NCI-H774 (cell line): ENCODE measurements at regions not wholly inside any gene's neighbourhood (a gene's known extent, or its start where the extent isn't known, plus 50 kb on each side); places are given as distances from the start of the nearest gene placed in this dataset.
"Not testable (repeated sequence)": the region's sequence is repeated elsewhere in the genome, so short reads cannot be mapped to it uniquely, and the experiment has no call there.

Source experiments
- DNase-seq: peaks from one replicate; lab custom pipeline; 2025; lab: John Stamatoyannopoulos, UW

DNA sequence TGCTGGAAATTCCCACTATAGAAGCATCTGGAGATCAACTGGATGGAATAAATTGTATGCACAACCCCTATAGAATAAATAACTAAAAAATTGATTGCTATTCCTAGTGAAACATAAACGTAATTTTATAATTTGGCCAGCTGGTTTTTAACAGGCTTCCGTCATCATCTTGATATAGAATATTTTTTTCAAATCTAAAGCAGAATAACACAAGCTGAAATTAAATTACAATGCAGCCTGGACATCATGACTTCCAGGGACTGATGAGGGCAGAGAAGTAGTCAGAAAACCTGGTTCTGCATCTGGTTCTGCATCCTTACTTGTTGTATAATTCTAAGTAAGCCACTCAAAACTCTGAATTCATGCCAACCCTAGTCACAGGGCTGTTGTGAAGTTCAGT is 146.1 kb downstream of the MEX3B start:
- DNase-seq: no peak

DNA sequence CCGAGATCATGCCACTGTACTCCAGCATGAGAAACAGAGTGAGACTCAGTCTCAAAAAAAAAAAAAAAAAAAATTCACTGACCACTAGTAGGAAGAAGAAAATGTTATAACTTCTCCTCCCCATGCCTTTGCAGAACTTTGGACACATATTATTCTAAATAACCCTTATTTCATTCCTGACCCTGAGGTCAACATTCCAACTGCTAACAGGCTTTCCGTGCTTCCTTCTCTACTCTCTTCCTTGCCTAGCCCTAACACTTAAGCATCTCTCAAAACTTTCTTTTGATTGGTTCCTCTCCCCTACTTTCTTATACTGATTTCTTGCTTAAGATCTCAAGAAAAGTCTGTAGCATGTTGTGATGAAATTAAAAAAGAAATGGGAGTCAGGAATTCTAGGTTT is 146.8 kb downstream of the MEX3B start:
- DNase-seq: no peak

GRCh38 chr15:81897057-81897677 is 148.7 kb downstream of the MEX3B start:
- DNase-seq: no peak

GRCh38 chr15:81896356-81896755 is 149.5 kb downstream of the MEX3B start:
- DNase-seq: no peak

- DNase-seq: no peak
These were observed 150.1 kb downstream of the MEX3B start for GRCh38 chr15:81895723-81896122.

DNA sequence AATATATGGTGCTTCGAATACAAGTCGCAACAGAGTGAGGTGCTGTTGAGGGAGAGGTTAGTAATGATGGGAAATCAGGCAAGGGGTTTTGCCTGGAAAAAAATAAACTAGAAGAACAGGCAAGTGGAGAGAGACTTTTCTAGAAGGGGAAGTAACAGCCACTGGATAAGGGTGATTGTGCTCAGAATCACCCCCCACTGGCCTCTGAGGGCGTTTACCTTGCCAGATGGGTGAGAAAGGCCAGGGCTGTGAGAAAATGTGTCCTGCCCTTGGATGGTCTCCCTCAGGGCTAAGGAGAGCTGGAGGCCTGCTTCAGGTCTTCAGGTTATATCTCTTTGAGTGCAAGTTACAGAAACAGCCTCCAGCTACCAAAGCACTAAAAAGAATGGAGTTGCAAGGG is 151.8 kb downstream of the MEX3B start:
- DNase-seq: no peak

- DNase-seq: peak; percentile 36
These were observed 152.5 kb downstream of the MEX3B start for GRCh38 chr15:81893182-81893835.

DNA sequence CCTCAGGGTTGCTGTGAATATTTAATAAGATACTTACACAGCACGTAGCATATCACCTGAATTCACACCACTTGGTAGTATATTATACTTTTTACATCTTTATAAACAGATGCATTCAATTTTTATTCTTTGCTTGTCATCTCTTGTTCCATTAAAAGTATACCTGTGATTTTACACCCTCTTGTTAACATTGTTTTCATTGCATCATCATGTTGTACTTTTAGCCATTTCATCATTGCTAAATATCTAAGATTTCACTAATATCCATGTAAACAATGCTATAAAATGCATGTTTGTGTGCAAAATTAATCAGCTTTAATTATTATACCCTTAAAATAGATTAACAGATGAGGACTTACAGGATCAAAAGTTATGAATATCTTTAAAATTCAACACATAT is 155.3 kb downstream of the MEX3B start:
- DNase-seq: no peak

GRCh38 chr15:81889485-81889881 is 156.3 kb downstream of the MEX3B start:
- no peak for DNase-seq

GRCh38 chr15:81888748-81889484 is 156.9 kb downstream of the MEX3B start:
- DNase-seq: no peak

GRCh38 chr15:81887912-81888311 is 157.9 kb downstream of the MEX3B start:
- no peak for DNase-seq

- DNase-seq: not testable (repeated sequence)
These were observed 158.6 kb downstream of the MEX3B start for GRCh38 chr15:81887188-81887587.

DNA sequence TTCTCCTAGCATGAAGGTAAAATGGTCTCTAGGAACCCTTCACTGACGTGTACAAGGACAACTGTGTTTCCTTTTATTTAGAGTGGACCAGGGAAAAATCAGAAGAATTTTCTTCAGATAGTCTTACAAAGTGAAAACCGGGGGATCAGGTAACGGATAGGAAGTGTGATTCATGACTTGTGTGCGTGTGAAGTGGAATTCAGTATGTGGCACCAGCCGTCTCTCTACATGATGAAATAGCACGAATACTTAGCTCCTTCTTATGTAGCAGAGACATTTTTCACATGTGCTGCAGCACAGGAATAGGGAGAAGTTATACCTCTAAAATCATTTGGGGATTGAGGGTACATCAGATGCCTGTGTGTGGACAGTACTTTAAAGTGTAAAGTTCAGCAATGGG is 159.2 kb downstream of the MEX3B start:
- DNase-seq: no peak

- no peak for DNase-seq
These were observed 159.7 kb downstream of the MEX3B start for GRCh38 chr15:81886080-81886479.

DNA sequence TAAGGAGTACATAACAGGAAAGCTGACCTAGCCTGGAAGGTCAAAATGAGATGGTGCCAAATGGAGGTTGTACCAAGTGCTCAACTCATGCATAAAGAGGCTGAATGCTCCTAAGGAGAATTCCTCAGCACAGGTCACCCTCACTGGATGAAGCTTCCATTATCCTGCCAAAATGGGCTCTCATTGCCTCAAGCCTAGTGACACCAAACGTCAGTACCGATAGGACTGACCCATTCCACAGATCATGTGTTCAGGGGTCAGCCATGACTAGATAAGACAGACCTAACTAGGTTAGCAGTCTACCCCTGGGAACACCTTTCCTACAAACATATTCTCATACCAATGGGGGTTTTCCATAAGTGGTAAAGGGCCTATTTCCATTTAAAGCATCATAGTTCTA is 160.7 kb downstream of the MEX3B start:
- no peak for DNase-seq

DNA sequence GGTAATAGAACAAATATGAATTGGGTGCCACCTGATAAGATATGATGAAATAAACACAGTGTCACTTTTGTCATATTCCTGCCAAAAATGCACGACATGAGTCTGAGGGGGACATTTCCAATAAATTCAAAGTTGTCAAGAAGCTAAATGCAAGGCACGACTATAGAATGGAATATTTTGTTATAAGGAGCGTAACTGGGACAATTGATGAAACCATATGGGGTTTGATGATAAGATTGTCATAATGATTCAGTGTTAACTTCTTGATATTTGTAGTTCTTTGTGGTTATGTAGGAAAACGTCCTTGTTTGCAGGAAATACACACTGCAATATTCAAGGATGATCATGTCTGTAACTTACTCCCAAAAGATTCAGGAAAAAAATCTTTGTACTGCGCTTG is 163.3 kb downstream of the MEX3B start:
- DNase-seq: no peak

GRCh38 chr15:81880833-81881232 is 165.0 kb downstream of the MEX3B start:
- no peak for DNase-seq

GRCh38 chr15:81880314-81880713 is 165.5 kb downstream of the MEX3B start:
- DNase-seq: no peak

DNA sequence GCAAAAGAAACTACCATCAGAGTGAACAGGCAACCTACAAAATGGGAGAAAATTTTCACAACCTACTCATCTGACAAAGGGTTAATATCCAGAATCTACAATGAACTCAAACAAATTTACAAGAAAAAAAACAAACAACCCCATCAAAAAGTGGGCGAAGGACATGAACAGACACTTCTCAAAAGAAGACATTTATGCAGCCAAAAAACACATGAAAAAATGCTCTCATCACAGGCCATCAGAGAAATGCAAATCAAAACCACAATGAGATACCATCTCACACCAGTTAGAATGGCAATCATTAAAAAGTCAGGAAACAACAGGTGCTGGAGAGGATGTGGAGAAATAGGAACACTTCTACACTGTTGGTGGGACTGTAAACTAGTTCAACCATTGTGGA is 170.1 kb downstream of the MEX3B start:
- DNase-seq: not testable (repeated sequence)

DNA sequence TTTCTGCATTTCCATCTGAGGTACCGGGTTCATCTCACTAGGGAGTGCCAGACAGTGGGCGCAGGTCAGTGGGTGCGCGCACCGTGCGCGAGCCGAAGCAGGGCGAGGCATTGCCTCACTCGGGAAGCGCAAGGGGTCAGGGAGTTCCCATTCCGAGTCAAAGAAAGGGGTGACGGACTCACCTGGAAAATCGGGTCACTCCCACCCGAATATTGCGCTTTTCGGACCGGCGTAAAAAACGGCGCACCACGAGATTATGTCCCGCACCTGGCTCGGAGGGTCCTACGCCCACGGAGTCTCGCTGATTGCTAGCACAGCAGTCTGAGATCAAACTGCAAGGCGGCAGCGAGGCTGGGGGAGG is 175.1 kb downstream of the MEX3B start:
- DNase-seq: not testable (repeated sequence)

GRCh38 chr15:81870062-81870745 is 175.6 kb downstream of the MEX3B start:
- not testable (repeated sequence) for DNase-seq

DNA sequence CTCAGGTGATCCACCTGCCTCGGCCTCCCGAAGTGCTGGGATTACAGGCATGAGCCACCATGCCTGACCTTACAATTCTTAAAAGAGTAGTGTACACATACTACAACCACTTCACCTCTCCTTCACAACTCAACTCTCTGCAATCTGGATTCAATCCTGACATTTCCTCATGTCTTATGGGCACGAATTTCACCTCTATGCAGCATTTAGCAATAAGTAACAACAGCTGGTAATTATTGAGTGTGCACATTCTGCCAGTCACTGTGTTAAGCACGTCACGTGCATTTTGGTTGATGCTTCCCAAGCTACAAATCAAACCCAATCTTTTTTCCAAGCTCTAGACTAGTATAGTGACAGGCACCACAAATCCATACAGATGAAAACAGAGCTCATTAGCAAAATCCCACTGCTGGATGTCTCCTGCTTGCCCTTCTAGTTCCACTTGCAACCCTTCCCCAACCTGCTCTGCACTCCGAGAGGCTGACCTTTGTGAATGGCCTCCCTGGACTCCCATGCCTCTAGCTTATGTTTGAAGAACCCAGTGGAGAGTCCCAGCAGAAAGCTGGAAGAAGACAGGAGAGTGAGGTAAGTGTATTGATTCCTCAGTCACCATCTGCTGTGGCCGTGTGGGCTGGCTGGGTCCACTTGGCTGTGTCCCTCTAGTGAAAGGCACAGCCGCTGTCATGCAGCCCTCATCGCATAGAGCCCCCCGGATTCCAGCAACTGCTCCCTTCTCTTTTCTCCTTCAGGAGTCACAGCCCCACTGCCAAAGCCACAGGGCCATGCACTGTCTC is 176.5 kb downstream of the MEX3B start:
- no peak for DNase-seq
